ENCODE measurements at regions not wholly inside any gene's neighbourhood (a gene's known extent, or its start where the extent isn't known, plus 50 kb on each side); places are given as distances from the start of the nearest gene placed in this dataset.

DNA sequence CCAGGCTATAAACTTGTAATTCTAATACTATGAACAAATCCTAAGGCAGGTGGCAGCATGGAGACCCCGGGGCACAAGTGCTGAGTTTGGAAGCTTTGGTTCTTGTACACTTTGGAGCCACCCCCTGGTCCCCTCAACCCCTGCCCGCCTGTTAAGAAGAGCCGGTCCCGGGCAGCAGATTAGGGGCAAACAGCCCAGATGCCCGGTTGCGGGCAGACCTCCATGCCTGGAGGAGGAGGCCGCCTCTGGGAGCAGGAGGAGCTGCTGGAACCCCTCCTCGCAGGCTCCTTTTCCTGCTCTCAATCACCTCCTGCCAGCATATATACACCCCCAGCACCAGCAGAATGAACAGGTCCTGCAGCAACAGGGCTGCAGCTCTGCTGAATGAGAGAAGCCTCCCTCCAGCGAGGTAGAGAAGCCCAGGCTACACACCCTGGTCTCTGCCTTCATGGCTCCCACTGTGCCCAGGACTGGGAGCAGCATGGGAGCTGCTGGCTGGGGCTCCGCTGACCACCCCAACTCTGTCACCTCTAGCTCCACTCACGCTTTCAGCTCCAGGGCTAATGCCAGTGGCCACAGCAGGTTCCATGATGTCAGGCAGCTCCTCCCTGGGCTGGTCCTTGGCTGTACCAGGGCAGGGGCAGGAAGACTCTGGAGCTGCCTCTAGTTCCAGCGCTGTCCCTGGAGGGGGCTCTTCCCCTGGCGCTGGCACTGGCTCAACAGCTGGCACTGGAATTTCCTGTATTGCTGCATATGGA lies 1713.5 kb upstream of the ACO1 start:
- Mint-ChIP-seq H3K9me3 (no peaks in the 10 kb centered on the region), H3K27ac (no peak overlapping the region), H3K27me3 (no peaks in the 10 kb centered on the region), H3K4me1 (ENCODE audit: low read depth) (no peaks in the 10 kb centered on the region), H3K4me3 (no peak overlapping the region), H3K36me3 (ENCODE audit: low read depth) (no peaks in the 10 kb centered on the region)
- no peak for ATAC-seq
- intact Hi-C loops (cut with micrococcal nuclease) = no loop called here
- DNase-seq = no peak
- ChIA-PET POLR2A (interaction anchor here (0.5 kb wide), 1 partner anchor 77 kb away, joined by 3 read pairs; no protein-coding TSS in a partner anchor), CTCF (no interaction called here)
- TF ChIP-seq, protein P1, sequence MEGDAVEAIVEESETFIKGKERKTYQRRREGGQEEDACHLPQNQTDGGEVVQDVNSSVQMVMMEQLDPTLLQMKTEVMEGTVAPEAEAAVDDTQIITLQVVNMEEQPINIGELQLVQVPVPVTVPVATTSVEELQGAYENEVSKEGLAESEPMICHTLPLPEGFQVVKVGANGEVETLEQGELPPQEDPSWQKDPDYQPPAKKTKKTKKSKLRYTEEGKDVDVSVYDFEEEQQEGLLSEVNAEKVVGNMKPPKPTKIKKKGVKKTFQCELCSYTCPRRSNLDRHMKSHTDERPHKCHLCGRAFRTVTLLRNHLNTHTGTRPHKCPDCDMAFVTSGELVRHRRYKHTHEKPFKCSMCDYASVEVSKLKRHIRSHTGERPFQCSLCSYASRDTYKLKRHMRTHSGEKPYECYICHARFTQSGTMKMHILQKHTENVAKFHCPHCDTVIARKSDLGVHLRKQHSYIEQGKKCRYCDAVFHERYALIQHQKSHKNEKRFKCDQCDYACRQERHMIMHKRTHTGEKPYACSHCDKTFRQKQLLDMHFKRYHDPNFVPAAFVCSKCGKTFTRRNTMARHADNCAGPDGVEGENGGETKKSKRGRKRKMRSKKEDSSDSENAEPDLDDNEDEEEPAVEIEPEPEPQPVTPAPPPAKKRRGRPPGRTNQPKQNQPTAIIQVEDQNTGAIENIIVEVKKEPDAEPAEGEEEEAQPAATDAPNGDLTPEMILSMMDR (IDR thresholded peaks at IDR 0.05) = no peak

DNA sequence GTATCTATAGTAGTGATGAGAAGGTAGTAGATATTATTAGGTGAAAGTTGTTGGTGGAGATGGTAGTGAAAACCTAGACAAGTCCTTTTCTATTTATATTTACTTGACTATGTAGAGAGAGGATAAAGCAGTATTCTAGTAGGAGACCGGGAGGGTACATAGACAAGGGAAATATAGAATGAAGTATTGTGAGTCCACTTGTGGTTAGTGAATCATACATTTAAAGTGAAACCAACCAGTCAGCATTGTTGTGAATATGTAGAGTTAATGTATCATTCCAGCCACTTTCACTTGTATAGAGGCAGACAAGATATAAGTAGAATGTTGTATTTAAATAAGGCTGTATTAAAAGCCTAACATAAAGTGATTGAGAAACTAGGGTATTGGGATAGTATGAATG lies 1711.3 kb upstream of the ACO1 start:
- no peaks in the 10 kb centered on the region for H3K4me1 Mint-ChIP-seq (ENCODE audit: low read depth)
- TF ChIP-seq, protein P1 (IDR thresholded peaks at IDR 0.05) = no peak
- H3K4me3 Mint-ChIP-seq = no peak overlapping the region
- H3K27ac Mint-ChIP-seq = no peak overlapping the region
- no peaks in the 10 kb centered on the region for H3K9me3 Mint-ChIP-seq
- no peaks in the 10 kb centered on the region for H3K27me3 Mint-ChIP-seq
- CTCF ChIA-PET = no interaction called here
- ATAC-seq (no peak), DNase-seq (no peak)
- H3K36me3 Mint-ChIP-seq (ENCODE audit: low read depth) = no peaks in the 10 kb centered on the region
- POLR2A ChIA-PET = no interaction called here
- intact Hi-C loops (cut with micrococcal nuclease) = no loop called here

DNA sequence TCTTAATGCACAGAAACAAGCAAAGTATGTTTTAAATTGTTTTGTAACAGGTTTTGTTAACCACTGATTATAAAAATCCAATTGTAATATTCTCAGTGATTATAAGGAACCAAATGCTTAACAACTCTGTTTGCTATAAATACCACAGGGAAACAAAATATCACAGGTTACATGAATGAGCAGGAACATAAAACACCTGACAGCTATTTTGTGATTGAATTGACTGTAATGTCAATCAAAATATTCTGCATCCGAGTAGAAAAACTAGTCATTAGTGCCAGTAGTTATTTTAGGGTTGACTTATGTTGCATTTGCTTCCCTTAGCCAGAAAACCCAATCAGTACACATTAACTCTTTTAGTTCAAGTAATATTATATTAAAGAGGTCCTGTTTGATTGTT lies 1707.8 kb upstream of the ACO1 start:
- Mint-ChIP-seq H3K36me3 (ENCODE audit: low read depth) (no peaks in the 10 kb centered on the region), H3K9me3 (no peaks in the 10 kb centered on the region), H3K27me3 (no peaks in the 10 kb centered on the region), H3K4me3 (no peak overlapping the region), H3K4me1 (ENCODE audit: low read depth) (no peaks in the 10 kb centered on the region), H3K27ac (no peak overlapping the region)
- intact Hi-C loops (cut with micrococcal nuclease) = no loop called here
- TF ChIP-seq, protein P1 (IDR thresholded peaks at IDR 0.05) = no peak
- ATAC-seq (no peak), DNase-seq (no peak)
- ChIA-PET POLR2A (no interaction called here), CTCF (no interaction called here)

DNA sequence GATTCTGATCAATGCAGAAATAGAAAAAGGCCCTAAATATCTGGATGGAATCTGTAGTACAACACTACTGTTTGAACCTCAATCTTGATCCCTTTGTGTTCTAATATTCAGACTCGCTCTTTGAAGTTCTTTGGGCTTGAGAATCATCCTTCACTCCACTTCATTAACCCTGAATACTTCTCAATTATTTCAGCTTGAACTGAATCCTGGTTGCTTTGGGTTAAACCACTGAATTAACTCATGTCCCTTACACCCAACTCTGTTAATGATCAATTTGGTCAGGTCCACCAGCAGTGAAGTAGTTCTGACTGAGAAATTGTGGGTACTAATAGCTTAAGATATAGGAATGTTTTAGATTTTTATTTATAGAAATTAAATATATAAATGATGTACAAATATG lies 1707.2 kb upstream of the ACO1 start:
- ATAC-seq = no peak
- POLR2A ChIA-PET = no interaction called here
- Mint-ChIP-seq H3K27ac (no peak overlapping the region), H3K4me1 (ENCODE audit: low read depth) (no peaks in the 10 kb centered on the region), H3K27me3 (no peaks in the 10 kb centered on the region), H3K36me3 (ENCODE audit: low read depth) (no peaks in the 10 kb centered on the region), H3K9me3 (no peaks in the 10 kb centered on the region), H3K4me3 (no peak overlapping the region)
- CTCF ChIA-PET = no interaction called here
- intact Hi-C loops (cut with micrococcal nuclease) = no loop called here
- DNase-seq = no peak
- TF ChIP-seq, protein P1 (IDR thresholded peaks at IDR 0.05) = no peak

DNA sequence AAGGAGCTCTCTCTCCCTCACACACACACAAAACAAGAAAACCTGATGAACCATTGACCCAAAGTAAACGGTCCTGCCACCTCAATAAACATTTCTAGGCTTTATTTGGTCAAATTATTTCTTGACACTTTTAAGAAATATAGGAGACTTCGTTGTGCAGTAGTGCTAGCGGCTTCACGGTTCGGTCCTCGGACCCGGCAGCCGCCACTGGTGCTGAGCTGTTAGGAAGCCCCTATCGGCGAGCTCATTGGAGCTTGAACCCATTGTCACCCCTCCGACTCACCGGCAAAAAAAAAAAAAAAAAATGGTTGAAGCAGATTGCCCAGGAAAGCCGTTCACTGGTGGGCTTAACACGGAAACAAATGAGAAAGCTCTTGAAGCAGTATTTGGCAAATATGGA lies 1695.6 kb upstream of the ACO1 start:
- ChIA-PET CTCF (interaction anchor here (0.6 kb wide), 1 partner anchor 12 kb away, joined by 3 read pairs; no protein-coding TSS in a partner anchor), POLR2A (no interaction called here)
- no peak overlapping the region for H3K4me3 Mint-ChIP-seq
- H3K9me3 Mint-ChIP-seq = peaks cover 5% of the 10 kb centered on the region
- TF ChIP-seq, protein P1 (IDR thresholded peaks at IDR 0.05) = no peak
- no peak for DNase-seq
- intact Hi-C loops (cut with micrococcal nuclease) = no loop called here
- no peak overlapping the region for H3K27ac Mint-ChIP-seq
- H3K27me3 Mint-ChIP-seq = no peaks in the 10 kb centered on the region
- no peak for ATAC-seq
- H3K4me1 Mint-ChIP-seq (ENCODE audit: low read depth) = no peaks in the 10 kb centered on the region
- H3K36me3 Mint-ChIP-seq (ENCODE audit: low read depth) = no peaks in the 10 kb centered on the region
